ENCODE measurements at regions not wholly inside any gene's neighbourhood (a gene's known extent, or its start where the extent isn't known, plus 50 kb on each side); places are given as distances from the start of the nearest gene placed in this dataset.

GRCh38 chr2:220795705-220796104 is 776.4 kb downstream of the EPHA4 start:
- no peak overlapping the region for H3K9ac ChIP-seq (ENCODE audit: low read length)
- no peak overlapping the region for H3K27ac ChIP-seq (ENCODE audit: low read depth, low read length)
- no peaks in the 10 kb centered on the region for H3K4me1 ChIP-seq (ENCODE audit: insufficient read depth, low read length)
- TF ChIP-seq, protein P1, sequence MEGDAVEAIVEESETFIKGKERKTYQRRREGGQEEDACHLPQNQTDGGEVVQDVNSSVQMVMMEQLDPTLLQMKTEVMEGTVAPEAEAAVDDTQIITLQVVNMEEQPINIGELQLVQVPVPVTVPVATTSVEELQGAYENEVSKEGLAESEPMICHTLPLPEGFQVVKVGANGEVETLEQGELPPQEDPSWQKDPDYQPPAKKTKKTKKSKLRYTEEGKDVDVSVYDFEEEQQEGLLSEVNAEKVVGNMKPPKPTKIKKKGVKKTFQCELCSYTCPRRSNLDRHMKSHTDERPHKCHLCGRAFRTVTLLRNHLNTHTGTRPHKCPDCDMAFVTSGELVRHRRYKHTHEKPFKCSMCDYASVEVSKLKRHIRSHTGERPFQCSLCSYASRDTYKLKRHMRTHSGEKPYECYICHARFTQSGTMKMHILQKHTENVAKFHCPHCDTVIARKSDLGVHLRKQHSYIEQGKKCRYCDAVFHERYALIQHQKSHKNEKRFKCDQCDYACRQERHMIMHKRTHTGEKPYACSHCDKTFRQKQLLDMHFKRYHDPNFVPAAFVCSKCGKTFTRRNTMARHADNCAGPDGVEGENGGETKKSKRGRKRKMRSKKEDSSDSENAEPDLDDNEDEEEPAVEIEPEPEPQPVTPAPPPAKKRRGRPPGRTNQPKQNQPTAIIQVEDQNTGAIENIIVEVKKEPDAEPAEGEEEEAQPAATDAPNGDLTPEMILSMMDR (IDR thresholded peaks at IDR 0.05; ENCODE audit: insufficient read depth, low read depth, low read length), result no peak
- TF ChIP-seq EZH2 (IDR thresholded peaks at IDR 0.05; ENCODE audit: insufficient read depth, low read length), result no peak
- no peaks in the 10 kb centered on the region for H3K9me3 ChIP-seq (ENCODE audit: insufficient read depth, low read depth, low read length)
- no peaks in the 10 kb centered on the region for H3K36me3 ChIP-seq (ENCODE audit: insufficient read depth, low read length)
- H3K4me2 ChIP-seq (ENCODE audit: low read length), result no peak overlapping the region
- no peaks in the 10 kb centered on the region for H3K79me2 ChIP-seq (ENCODE audit: insufficient read depth, low read length)
- no peak overlapping the region for H3K4me3 Mint-ChIP-seq (ENCODE audit: unreplicated experiment)
- no peaks in the 10 kb centered on the region for H3K4me1 Mint-ChIP-seq (ENCODE audit: low read depth, unreplicated experiment)
- DNase-seq (ENCODE audit: low read depth), result no peak
- H3K36me3 Mint-ChIP-seq (ENCODE audit: low read depth, unreplicated experiment), result no peaks in the 10 kb centered on the region
- no peaks in the 10 kb centered on the region for H3K27me3 ChIP-seq (ENCODE audit: insufficient read depth, low read length)
- no peak overlapping the region for H2AFZ ChIP-seq (ENCODE audit: low read depth, low read length)
- H3K27me3 Mint-ChIP-seq (ENCODE audit: low read depth, unreplicated experiment), result no peaks in the 10 kb centered on the region
- no peak overlapping the region for H3K4me3 ChIP-seq (ENCODE audit: insufficient read depth, low read depth, low read length)
- H3K27ac Mint-ChIP-seq (ENCODE audit: unreplicated experiment), result no peak overlapping the region
- no peak for FAIRE-seq
- no peaks in the 10 kb centered on the region for H3K9me3 Mint-ChIP-seq (ENCODE audit: unreplicated experiment)
- H4K20me1 ChIP-seq (ENCODE audit: insufficient read depth, low read length), result no peaks in the 10 kb centered on the region

DNA sequence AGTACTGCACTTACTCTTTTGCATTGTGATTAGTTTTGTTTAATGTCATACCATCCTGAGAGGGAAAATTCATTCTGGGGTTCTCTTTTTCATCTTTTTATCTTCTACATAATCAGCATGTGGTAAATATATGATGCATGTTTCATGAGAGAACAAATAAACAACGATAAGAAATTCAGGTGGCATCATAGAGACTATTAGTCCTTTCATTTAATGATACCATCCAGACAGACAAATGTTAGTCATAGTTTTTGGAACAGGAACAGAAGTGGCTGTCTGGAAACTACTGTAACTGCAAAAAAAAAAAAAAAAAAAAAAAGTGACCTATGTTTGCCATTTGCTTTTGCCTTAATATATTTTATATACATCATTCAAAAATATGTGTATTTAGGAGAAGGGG is 761.0 kb downstream of the EPHA4 start:
- Histone ChIP-seq H3K79me2 (ENCODE audit: insufficient read depth, low read length) (no peaks in the 10 kb centered on the region), H3K9ac (ENCODE audit: low read length) (no peak overlapping the region), H2AFZ (ENCODE audit: low read depth, low read length) (no peak overlapping the region), H3K36me3 (ENCODE audit: insufficient read depth, low read length) (no peaks in the 10 kb centered on the region), H4K20me1 (ENCODE audit: insufficient read depth, low read length) (no peaks in the 10 kb centered on the region), H3K4me2 (ENCODE audit: low read length) (no peak overlapping the region), H3K27ac (ENCODE audit: low read depth, low read length) (peak overlapping the region; percentile 61), H3K4me3 (ENCODE audit: insufficient read depth, low read depth, low read length) (no peak overlapping the region), H3K4me1 (ENCODE audit: insufficient read depth, low read length) (peaks cover 17% of the 10 kb centered on the region), H3K9me3 (ENCODE audit: insufficient read depth, low read depth, low read length) (no peaks in the 10 kb centered on the region), H3K27me3 (ENCODE audit: insufficient read depth, low read length) (no peaks in the 10 kb centered on the region)
- TF ChIP-seq, protein P1 (IDR thresholded peaks at IDR 0.05; ENCODE audit: insufficient read depth, low read depth, low read length), result no peak
- no peak for TF ChIP-seq EZH2 (IDR thresholded peaks at IDR 0.05; ENCODE audit: insufficient read depth, low read length)
- FAIRE-seq, result no peak
- Mint-ChIP-seq H3K36me3 (ENCODE audit: low read depth, unreplicated experiment) (no peaks in the 10 kb centered on the region), H3K4me3 (ENCODE audit: unreplicated experiment) (no peak overlapping the region), H3K9me3 (ENCODE audit: unreplicated experiment) (no peaks in the 10 kb centered on the region), H3K27ac (ENCODE audit: unreplicated experiment) (no peak overlapping the region), H3K4me1 (ENCODE audit: low read depth, unreplicated experiment) (peaks cover 17% of the 10 kb centered on the region), H3K27me3 (ENCODE audit: low read depth, unreplicated experiment) (no peaks in the 10 kb centered on the region)
- DNase-seq (ENCODE audit: low read depth), result peak; percentile 61

GRCh38 chr2:220811952-220812570 is 760.0 kb downstream of the EPHA4 start:
- Mint-ChIP-seq H3K27me3 (ENCODE audit: low read depth, unreplicated experiment) (no peaks in the 10 kb centered on the region), H3K9me3 (ENCODE audit: unreplicated experiment) (peaks cover 2% of the 10 kb centered on the region), H3K4me1 (ENCODE audit: low read depth, unreplicated experiment) (peaks cover 17% of the 10 kb centered on the region), H3K27ac (ENCODE audit: unreplicated experiment) (peak overlapping the region; percentile 27), H3K36me3 (ENCODE audit: low read depth, unreplicated experiment) (no peaks in the 10 kb centered on the region), H3K4me3 (ENCODE audit: unreplicated experiment) (no peak overlapping the region)
- H4K20me1 ChIP-seq (ENCODE audit: insufficient read depth, low read length), result no peaks in the 10 kb centered on the region
- no peaks in the 10 kb centered on the region for H3K36me3 ChIP-seq (ENCODE audit: insufficient read depth, low read length)
- H3K27ac ChIP-seq (ENCODE audit: low read depth, low read length), result peak overlapping the region; percentile 61
- no peaks in the 10 kb centered on the region for H3K9me3 ChIP-seq (ENCODE audit: insufficient read depth, low read depth, low read length)
- no peak for FAIRE-seq
- no peaks in the 10 kb centered on the region for H3K27me3 ChIP-seq (ENCODE audit: insufficient read depth, low read length)
- peaks cover 17% of the 10 kb centered on the region for H3K4me1 ChIP-seq (ENCODE audit: insufficient read depth, low read length)
- H3K4me3 ChIP-seq (ENCODE audit: insufficient read depth, low read depth, low read length), result no peak overlapping the region
- H3K9ac ChIP-seq (ENCODE audit: low read length), result peak overlapping the region; percentile 39
- peak overlapping the region; percentile 65 for H3K4me2 ChIP-seq (ENCODE audit: low read length)
- H2AFZ ChIP-seq (ENCODE audit: low read depth, low read length), result no peak overlapping the region
- H3K79me2 ChIP-seq (ENCODE audit: insufficient read depth, low read length), result no peaks in the 10 kb centered on the region
- no peak for TF ChIP-seq EZH2 (IDR thresholded peaks at IDR 0.05; ENCODE audit: insufficient read depth, low read length)
- TF ChIP-seq, protein P1 (IDR thresholded peaks at IDR 0.05; ENCODE audit: insufficient read depth, low read depth, low read length), result no peak
- DNase-seq (ENCODE audit: low read depth), result peak; percentile 89
